K562 (cell line): ENCODE measurements at regions not wholly inside any gene's neighbourhood (a gene's known extent, or its start where the extent isn't known, plus 50 kb on each side); places are given as distances from the start of the nearest gene placed in this dataset.

ENCODE experiments used
- ATAC-seq: fragments of 200-7000 bp; cut with Tn5 transposase; 3 replicates; pipeline ENCODE4 v1.9.1; 2020; ENCODE audit warnings: moderate library complexity
- BruUV-seq: library from RNA; stranded (reverse); fragments of 400-500 nt; replicated peaks from 2 replicates; lab custom pipeline; 2021; lab: Mats Ljungman, UMichigan
- CTCF ChIA-PET: fragments of 300-600 bp; formaldehyde crosslinking; extraction: SDS; loops from one replicate; lab custom pipeline; 2021; ENCODE audit warnings: low intra/inter-chr PET ratio; lab: Yijun Ruan, JAX
- POLR2A ChIA-PET: fragments of 300-600, 350-650 bp; sonication (Branson Sonifier 250); formaldehyde crosslinking; extraction: SDS; loops from one replicate; lab custom pipeline; 2021; ENCODE audit warnings: antibody characterized with exemption, inconsistent platforms; lab: Yijun Ruan, JAX
- DNase-seq, 4 experiments: peaks; one replicate each; pipeline versions ENCODE4 v3.0.0 to v3.0.0-alpha.2; 2011 to 2018; ENCODE audit warnings: low spot score in 3 of 4, mixed read lengths in 3 of 4; ENCODE audit errors: extremely low read depth in 1 of 4
- FAIRE-seq: peaks from 2 replicates; lab custom pipeline; 2011; peaks lifted over from hg19 to GRCh38; lab: Jason Lieb, UNC
- H2AFZ ChIP-seq: 2 replicates; pipeline ENCODE4 v1.6.0; 2011; ENCODE audit warnings: low read depth, low read length, control low read depth, inconsistent platforms
- H3K27ac ChIP-seq: fragments of 200-600 bp; 3 replicates; pipeline ENCODE4 v1.8.0; 2011; ENCODE audit warnings: low read depth, mild to moderate bottlenecking, control low read depth, inconsistent platforms, low read length, moderate library complexity, mixed read lengths; ENCODE audit errors: extremely low read depth
- H3K27me3 ChIP-seq, 2 experiments: fragments of 300-600 bp in 1 of 2; 2 replicates in 1 of 2; 3 replicates in 1 of 2; pipeline versions ENCODE4 v1.6.0 to v1.8.0; 2011; ENCODE audit warnings: inconsistent platforms in 2 of 2, low read length in 2 of 2, mild to moderate bottlenecking in 1 of 2, mixed read lengths in 1 of 2, moderate library complexity in 1 of 2; ENCODE audit not compliant: control insufficient read depth in 2 of 2, insufficient read depth in 2 of 2
- H3K36me3 ChIP-seq: fragments of 300-600 bp; 3 replicates; pipeline ENCODE4 v1.8.0; 2011; ENCODE audit warnings: mild to moderate bottlenecking, low read length, inconsistent platforms; ENCODE audit not compliant: control insufficient read depth, insufficient read depth
- H3K4me1 ChIP-seq, 2 experiments: fragments of 200-600 bp in 1 of 2; replicated peaks in 1 of 2; 2 replicates in 1 of 2; 3 replicates in 1 of 2; pipeline versions ENCODE4 v1.5.1 to v1.8.0; 2011; ENCODE audit warnings: inconsistent platforms in 2 of 2, low read length in 2 of 2, mild to moderate bottlenecking in 1 of 2, mixed read lengths in 1 of 2, moderate library complexity in 1 of 2; ENCODE audit not compliant: control insufficient read depth in 2 of 2, insufficient read depth in 2 of 2
- H3K4me2 ChIP-seq: 2 replicates; pipeline ENCODE4 v1.6.1; 2011; ENCODE audit warnings: low read length, control low read depth, inconsistent platforms, mixed read lengths; ENCODE audit not compliant: insufficient read depth
- H3K4me3 ChIP-seq: fragments of 200-600 bp; sonication (generic), shearing (Covaris generic); 2 replicates; pipeline ENCODE4 v1.5.1; 2016; ENCODE audit warnings: control low read depth, inconsistent platforms
- H3K79me2 ChIP-seq: fragments of 200-600 bp; 3 replicates; pipeline ENCODE4 v1.8.0; 2011; ENCODE audit warnings: low read length, inconsistent platforms; ENCODE audit not compliant: control insufficient read depth, insufficient read depth
- H3K9ac ChIP-seq, 2 experiments: 2 replicates each; pipeline versions ENCODE4 v1.6.0 to v1.6.1; 2011; ENCODE audit warnings: low read depth in 2 of 2, low read length in 2 of 2, control low read depth in 1 of 2, inconsistent platforms in 1 of 2, mild to moderate bottlenecking in 1 of 2, mixed read lengths in 1 of 2; ENCODE audit not compliant: insufficient read depth in 1 of 2
- H3K9me1 ChIP-seq: one replicate; pipeline ENCODE4 v1.6.0; 2011; ENCODE audit warnings: inconsistent platforms, mild to moderate bottlenecking, low read length, moderate library complexity; ENCODE audit not compliant: control insufficient read depth, insufficient read depth
- H3K9me3 ChIP-seq: replicated peaks from 2 replicates; pipeline ENCODE4 v1.5.1; 2011; ENCODE audit warnings: low read depth, low read length, inconsistent platforms; ENCODE audit not compliant: control insufficient read depth, insufficient read depth
- H4K20me1 ChIP-seq: replicated peaks from 2 replicates; pipeline ENCODE4 v1.6.1; 2011; ENCODE audit warnings: low read length, inconsistent platforms, mixed read lengths; ENCODE audit not compliant: control insufficient read depth, insufficient read depth
- CREB5 ChIP-seq: fragments of 250-450 bp; sonication (Bioruptor Pico); IDR thresholded peaks from 2 replicates; pipeline ENCODE4 v1.5.0; 2020; ENCODE audit warnings: mild to moderate bottlenecking
- GTF2E2 ChIP-seq: fragments of 200-800 bp; sonication (Bioruptor generic); IDR thresholded peaks from 2 replicates; pipeline ENCODE4 v1.6.1; 2016; ENCODE audit warnings: missing genetic modification characterization, missing compliant biosample characterization
- HNRNPUL1 ChIP-seq: fragments of 200-400 bp; formaldehyde crosslinking; IDR thresholded peaks from 2 replicates; pipeline ENCODE4 v1.6.1; 2017; ENCODE audit warnings: low read length
- PHB ChIP-seq: fragments of 250-450 bp; sonication (Bioruptor Pico); IDR thresholded peaks from 2 replicates; pipeline ENCODE4 v1.5.0; 2021
- POLR3G ChIP-seq: IDR thresholded peaks from 2 replicates; pipeline ENCODE4 v1.6.1; 2011; ENCODE audit not compliant: insufficient read length, insufficient replicate concordance; ENCODE audit errors: extremely low read depth
- SAFB ChIP-seq: fragments of 200-400 bp; formaldehyde crosslinking; IDR thresholded peaks from 2 replicates; pipeline ENCODE4 v1.6.1; 2017; ENCODE audit warnings: low read depth, low read length, borderline replicate concordance
- SLC30A9 ChIP-seq: fragments of 250-450 bp; sonication (Bioruptor Pico); IDR thresholded peaks from 2 replicates; pipeline ENCODE4 v1.8.0; 2022; ENCODE audit warnings: mild to moderate bottlenecking, moderate library complexity
- ZBTB26 ChIP-seq: fragments of 450-650 bp; formaldehyde crosslinking; IDR thresholded peaks from 2 replicates; pipeline ENCODE4 v1.4.0; 2022; ENCODE audit warnings: missing genetic modification characterization
- ZNF274 ChIP-seq: IDR thresholded peaks from 2 replicates; pipeline ENCODE4 v1.6.1; 2011; ENCODE audit warnings: low read depth, mild to moderate bottlenecking, low read length, moderate library complexity, borderline replicate concordance
- ZNF280B ChIP-seq: fragments of 250-450 bp; sonication (Bioruptor Pico); IDR thresholded peaks from 2 replicates; pipeline ENCODE4 v1.5.1; 2021; ENCODE audit warnings: mild to moderate bottlenecking
- whole genome bisulfite sequencing: fragments of 100-300 bp; shearing (Covaris generic); methylation state at CpG from one replicate; pipeline ENCODE4 v1.1.6; 2016; ENCODE audit warnings: low coverage, mixed read lengths; ENCODE audit not compliant: insufficient coverage; ENCODE audit errors: missing lambda C conversion rate; 5-methylcytosine and 5-hydroxymethylcytosine counted together
- in situ Hi-C: fragments of 300-500 bp; cut with MboI; formaldehyde crosslinking; loops from 4 replicates; pipeline ENCODE4 v1.15.0; 2018; ENCODE audit warnings: inconsistent platforms, mixed read lengths
- intact Hi-C: fragments of 100-400 bp; cut with micrococcal nuclease; formaldehyde crosslinking; loops from 2 replicates; pipeline ENCODE4 v1.14.2; 2022

DNA sequence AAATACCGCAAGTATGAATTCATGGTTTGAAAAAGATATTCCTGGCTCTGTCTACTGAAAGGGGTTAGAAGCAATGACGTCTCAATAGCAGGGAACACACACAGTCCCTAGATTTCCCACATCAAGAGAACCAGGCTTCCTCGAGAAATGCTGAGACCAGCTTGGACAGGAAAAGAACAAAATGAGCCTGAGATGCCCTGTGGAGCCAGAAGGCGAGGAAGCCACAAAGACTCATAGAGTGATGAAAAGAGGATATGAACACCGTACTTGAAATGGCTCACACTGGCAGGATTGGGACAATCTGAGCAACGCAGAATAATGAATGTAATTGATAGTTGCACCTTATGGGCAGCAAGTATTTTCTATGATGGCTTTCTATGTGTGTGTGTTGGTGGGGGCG, 302.4 kb upstream of the ATP10A start:
- in situ Hi-C loops = no loop called here
- no peak overlapping the region for H2AFZ ChIP-seq
- no peak for TF ChIP-seq ZNF274
- TF ChIP-seq SAFB = no peak
- H3K4me3 ChIP-seq = no peak overlapping the region
- H3K9me3 ChIP-seq = no peaks in the 10 kb centered on the region
- H3K4me2 ChIP-seq = no peak overlapping the region
- H3K9me1 ChIP-seq = no peaks in the 10 kb centered on the region
- no peak for DNase-seq
- no peaks in the 10 kb centered on the region for H3K79me2 ChIP-seq
- H4K20me1 ChIP-seq = no peaks in the 10 kb centered on the region
- FAIRE-seq = no peak
- H3K36me3 ChIP-seq = no peaks in the 10 kb centered on the region
- no TSS peak for BruUV-seq
- H3K9ac ChIP-seq = no peak overlapping the region
- POLR2A ChIA-PET = no interaction called here
- ATAC-seq = no peak
- intact Hi-C loops = no loop called here
- CTCF ChIA-PET = no interaction called here
- H3K27me3 ChIP-seq = no peaks in the 10 kb centered on the region
- H3K4me1 ChIP-seq = no peaks in the 10 kb centered on the region
- no peak overlapping the region for H3K27ac ChIP-seq
- WGBS = 1% methylated on average over 6 of the region's 7 CpGs

GRCh38 chr15:26160343-26160742, 297.2 kb upstream of the ATP10A start:
- Histone ChIP-seq H3K79me2 (no peaks in the 10 kb centered on the region), H3K4me1 (no peaks in the 10 kb centered on the region), H4K20me1 (no peaks in the 10 kb centered on the region), H3K9me1 (no peaks in the 10 kb centered on the region), H2AFZ (no peak overlapping the region), H3K9me3 (no peaks in the 10 kb centered on the region), H3K27ac (no peak overlapping the region), H3K36me3 (no peaks in the 10 kb centered on the region), H3K27me3 (peaks cover 0 to 5% of the 10 kb centered on the region in 2 experiments; a peak in 1 of 5 replicates), H3K4me3 (no peak overlapping the region), H3K4me2 (no peak overlapping the region), H3K9ac (no peak overlapping the region)
- WGBS = 0% methylated on average over 4 of the region's 4 CpGs
- ChIA-PET POLR2A (no interaction called here), CTCF (no interaction called here)
- in situ Hi-C loops (no loop called here), intact Hi-C loops (no loop called here)
- ATAC-seq = no peak
- no peak for TF ChIP-seq ZBTB26
- TF ChIP-seq SLC30A9 = no peak
- no peak for TF ChIP-seq GTF2E2 (tag)
- no peak for TF ChIP-seq PHB
- TF ChIP-seq POLR3G = no peak
- TF ChIP-seq HNRNPUL1 = no peak
- no peak for TF ChIP-seq ZNF280B (CRISPR knock-in tag)
- no peak for TF ChIP-seq CREB5 (CRISPR knock-in tag)
- DNase-seq = no peak
- no TSS peak for BruUV-seq
- FAIRE-seq = no peak
